HEK293 (cell line): ENCODE measurements at regions not wholly inside any gene's neighbourhood (a gene's known extent, or its start where the extent isn't known, plus 50 kb on each side); places are given as distances from the start of the nearest gene placed in this dataset.

ENCODE experiments used
- CTCF ChIA-PET: fragments of 350-600 bp; formaldehyde crosslinking; extraction: SDS; loops from one replicate; lab custom pipeline; 2021; ENCODE audit warnings: antibody characterized with exemption; lab: Yijun Ruan, JAX
- POLR2A ChIA-PET: fragments of 300-600 bp; formaldehyde crosslinking; extraction: SDS; loops from one replicate; lab custom pipeline; 2020; ENCODE audit warnings: antibody characterized with exemption, inconsistent platforms; lab: Yijun Ruan, JAX
- H3K27ac ChIP-seq: fragments of 200-500 bp; sonication (Bioruptor generic); 2 replicates; pipeline ENCODE4 v1.5.1; 2014; ENCODE audit warnings: low read depth, low read length, control low read depth, inconsistent platforms; ENCODE audit errors: extremely low read depth
- H3K36me3 ChIP-seq, 2 experiments: fragments of 200-500 bp in 1 of 2; sonication (Bioruptor generic) in 1 of 2; 1 replicate in 1 of 2; 2 replicates in 1 of 2; pipeline ENCODE4 v1.5.1; 2014 to 2017; ENCODE audit warnings: inconsistent platforms in 2 of 2, low read length in 2 of 2; ENCODE audit not compliant: control insufficient read depth in 2 of 2, insufficient read depth in 1 of 2
- H3K4me1 ChIP-seq: fragments of 200-500 bp; sonication (Bioruptor generic); 2 replicates; pipeline ENCODE4 v1.5.1; 2014; ENCODE audit warnings: mild to moderate bottlenecking, low read length, inconsistent platforms; ENCODE audit not compliant: control insufficient read depth, insufficient read depth
- H3K4me3 ChIP-seq: 2 replicates; pipeline ENCODE4 v1.5.1; 2011; ENCODE audit warnings: low read depth, mild to moderate bottlenecking, control low read depth, low read length, moderate library complexity
- H3K9me3 ChIP-seq: fragments of 200-500 bp; sonication (Bioruptor generic); 2 replicates; pipeline ENCODE4 v1.5.1; 2014; ENCODE audit warnings: low read depth, low read length, inconsistent platforms; ENCODE audit not compliant: control insufficient read depth, insufficient read depth
- EGR2 ChIP-seq: fragments of 450-650 bp; formaldehyde crosslinking; IDR thresholded peaks from 2 replicates; pipeline ENCODE4 v1.5.1; 2016; ENCODE audit warnings: low read depth, missing biosample characterization, missing genetic modification characterization
- FEZF1 ChIP-seq: fragments of 450-650 bp; formaldehyde crosslinking; IDR thresholded peaks from 2 replicates; pipeline ENCODE4 v1.5.1; 2016; ENCODE audit warnings: missing biosample characterization, missing genetic modification characterization
- IKZF3 ChIP-seq: fragments of 450-650 bp; IDR thresholded peaks from 2 replicates; pipeline ENCODE4 v1.5.0; 2018; ENCODE audit warnings: missing biosample characterization, mild to moderate bottlenecking, missing genetic modification characterization, moderate library complexity
- KLF1 ChIP-seq: fragments of 450-650 bp; formaldehyde crosslinking; IDR thresholded peaks from 2 replicates; pipeline ENCODE4 v1.5.1; 2016; ENCODE audit warnings: missing biosample characterization, missing genetic modification characterization
- KLF7 ChIP-seq: fragments of 450-650 bp; formaldehyde crosslinking; IDR thresholded peaks from 2 replicates; pipeline ENCODE4 v1.5.1; 2016; ENCODE audit warnings: missing biosample characterization, missing genetic modification characterization, borderline replicate concordance
- RBAK ChIP-seq: fragments of 450-650 bp; formaldehyde crosslinking; IDR thresholded peaks from 2 replicates; pipeline ENCODE4 v1.5.1; 2016; ENCODE audit warnings: missing biosample characterization, missing genetic modification characterization
- ZNF174 ChIP-seq: fragments of 450-650 bp; formaldehyde crosslinking; IDR thresholded peaks from 2 replicates; pipeline ENCODE4 v1.5.0; 2017; ENCODE audit warnings: missing biosample characterization, mild to moderate bottlenecking, missing genetic modification characterization
- ZNF223 ChIP-seq: fragments of 450-650 bp; formaldehyde crosslinking; IDR thresholded peaks from 2 replicates; pipeline ENCODE4 v1.5.1; 2016; ENCODE audit warnings: missing biosample characterization, missing genetic modification characterization
- ZNF24 ChIP-seq: fragments of 450-650 bp; formaldehyde crosslinking; IDR thresholded peaks from 2 replicates; pipeline ENCODE4 v1.5.1; 2016; ENCODE audit warnings: missing biosample characterization, missing genetic modification characterization
- ZNF518A ChIP-seq: fragments of 450-650 bp; formaldehyde crosslinking; conservative IDR thresholded peaks from 2 replicates; pipeline ENCODE4 v1.5.1; 2016; ENCODE audit warnings: low read depth, missing biosample characterization, missing genetic modification characterization
- ZNF621 ChIP-seq: fragments of 450-650 bp; formaldehyde crosslinking; IDR thresholded peaks from 2 replicates; pipeline ENCODE4 v1.5.1; 2017; ENCODE audit warnings: missing biosample characterization, missing genetic modification characterization
- ZNF623 ChIP-seq: fragments of 450-650 bp; formaldehyde crosslinking; IDR thresholded peaks from 2 replicates; pipeline ENCODE4 v1.5.1; 2016; ENCODE audit warnings: missing biosample characterization, missing genetic modification characterization
- ZNF776 ChIP-seq: fragments of 450-650 bp; formaldehyde crosslinking; IDR thresholded peaks from 2 replicates; pipeline ENCODE4 v1.5.0; 2017; ENCODE audit warnings: missing biosample characterization, missing genetic modification characterization, borderline replicate concordance
- ZSCAN23 ChIP-seq: fragments of 450-650 bp; formaldehyde crosslinking; IDR thresholded peaks from 2 replicates; pipeline ENCODE4 v1.5.1; 2016; ENCODE audit warnings: missing biosample characterization, missing genetic modification characterization
- TF ChIP-seq, protein P1 (sequence below): fragments of 450-650 bp; formaldehyde crosslinking; IDR thresholded peaks from 2 replicates; pipeline ENCODE4 v1.5.1; 2016; ENCODE audit warnings: missing biosample characterization, missing genetic modification characterization
- TF ChIP-seq, protein P2 (sequence below): fragments of 450-650 bp; formaldehyde crosslinking; IDR thresholded peaks from 2 replicates; pipeline ENCODE4 v1.5.1; 2016; ENCODE audit warnings: missing biosample characterization, missing genetic modification characterization
- TF ChIP-seq, protein P3 (sequence below): fragments of 450-650 bp; formaldehyde crosslinking; IDR thresholded peaks from 2 replicates; pipeline ENCODE4 v1.5.1; 2016; ENCODE audit warnings: missing biosample characterization, missing genetic modification characterization
- TF ChIP-seq, protein P4 (sequence below): fragments of 450-650 bp; formaldehyde crosslinking; IDR thresholded peaks from 2 replicates; pipeline ENCODE4 v1.5.1; 2016; ENCODE audit warnings: missing biosample characterization, missing genetic modification characterization, borderline replicate concordance

GRCh38 chr3:110903771-110904519, 167.7 kb upstream of the NECTIN3 start:
- CTCF ChIA-PET: interaction anchor here (1.2 kb wide), 1 partner anchor 581 kb away, joined by 3 read pairs; no protein-coding TSS in a partner anchor
- no peaks in the 10 kb centered on the region for H3K4me1 ChIP-seq
- POLR2A ChIA-PET: no interaction called here
- no peaks in the 10 kb centered on the region for H3K9me3 ChIP-seq
- no peaks in the 10 kb centered on the region for H3K36me3 ChIP-seq
- TF ChIP-seq, protein P1, sequence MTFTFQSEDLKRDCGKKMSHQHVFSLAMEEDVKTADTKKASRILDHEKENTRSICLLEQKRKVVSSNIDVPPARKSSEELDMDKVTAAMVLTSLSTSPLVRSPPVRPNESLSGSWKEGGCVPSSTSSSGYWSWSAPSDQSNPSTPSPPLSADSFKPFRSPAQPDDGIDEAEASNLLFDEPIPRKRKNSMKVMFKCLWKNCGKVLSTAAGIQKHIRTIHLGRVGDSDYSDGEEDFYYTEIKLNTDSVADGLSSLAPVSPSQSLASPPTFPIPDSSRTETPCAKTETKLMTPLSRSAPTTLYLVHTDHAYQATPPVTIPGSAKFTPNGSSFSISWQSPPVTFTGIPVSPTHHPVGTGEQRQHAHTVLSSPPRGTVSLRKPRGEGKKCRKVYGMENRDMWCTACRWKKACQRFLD: no peak
- TF ChIP-seq ZNF623 (tag by site-specific recombination) (no peak), ZSCAN23 (tag by site-specific recombination) (no peak), ZNF776 (tag by site-specific recombination) (no peak), ZNF223 (no peak), FEZF1 (no peak), IKZF3 (no peak), RBAK (tag by site-specific recombination) (no peak), EGR2 (tag by site-specific recombination) (no peak), ZNF621 (tag by site-specific recombination) (no peak), ZNF518A (tag by site-specific recombination) (no peak), KLF7 (tag by site-specific recombination) (no peak), ZNF174 (tag by site-specific recombination) (no peak), ZNF24 (tag by site-specific recombination) (no peak), KLF1 (tag by site-specific recombination) (no peak)
- TF ChIP-seq, protein P2, sequence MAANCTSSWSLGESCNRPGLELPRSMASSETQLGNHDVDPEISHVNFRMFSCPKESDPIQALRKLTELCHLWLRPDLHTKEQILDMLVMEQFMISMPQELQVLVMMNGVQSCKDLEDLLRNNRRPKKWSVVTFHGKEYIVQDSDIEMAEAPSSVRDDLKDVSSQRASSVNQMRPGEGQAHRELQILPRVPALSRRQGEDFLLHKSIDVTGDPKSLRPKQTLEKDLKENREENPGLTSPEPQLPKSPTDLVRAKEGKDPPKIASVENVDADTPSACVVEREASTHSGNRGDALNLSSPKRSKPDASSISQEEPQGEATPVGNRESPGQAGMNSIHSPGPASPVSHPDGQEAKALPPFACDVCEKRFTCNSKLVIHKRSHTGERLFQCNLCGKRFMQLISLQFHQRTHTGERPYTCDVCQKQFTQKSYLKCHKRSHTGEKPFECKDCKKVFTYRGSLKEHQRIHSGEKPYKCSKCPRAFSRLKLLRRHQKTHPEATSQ (tag by site-specific recombination): no peak
- TF ChIP-seq, protein P3, sequence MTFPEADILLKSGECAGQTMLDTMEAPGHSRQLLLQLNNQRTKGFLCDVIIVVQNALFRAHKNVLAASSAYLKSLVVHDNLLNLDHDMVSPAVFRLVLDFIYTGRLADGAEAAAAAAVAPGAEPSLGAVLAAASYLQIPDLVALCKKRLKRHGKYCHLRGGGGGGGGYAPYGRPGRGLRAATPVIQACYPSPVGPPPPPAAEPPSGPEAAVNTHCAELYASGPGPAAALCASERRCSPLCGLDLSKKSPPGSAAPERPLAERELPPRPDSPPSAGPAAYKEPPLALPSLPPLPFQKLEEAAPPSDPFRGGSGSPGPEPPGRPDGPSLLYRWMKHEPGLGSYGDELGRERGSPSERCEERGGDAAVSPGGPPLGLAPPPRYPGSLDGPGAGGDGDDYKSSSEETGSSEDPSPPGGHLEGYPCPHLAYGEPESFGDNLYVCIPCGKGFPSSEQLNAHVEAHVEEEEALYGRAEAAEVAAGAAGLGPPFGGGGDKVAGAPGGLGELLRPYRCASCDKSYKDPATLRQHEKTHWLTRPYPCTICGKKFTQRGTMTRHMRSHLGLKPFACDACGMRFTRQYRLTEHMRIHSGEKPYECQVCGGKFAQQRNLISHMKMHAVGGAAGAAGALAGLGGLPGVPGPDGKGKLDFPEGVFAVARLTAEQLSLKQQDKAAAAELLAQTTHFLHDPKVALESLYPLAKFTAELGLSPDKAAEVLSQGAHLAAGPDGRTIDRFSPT: no peak
- TF ChIP-seq, protein P4, sequence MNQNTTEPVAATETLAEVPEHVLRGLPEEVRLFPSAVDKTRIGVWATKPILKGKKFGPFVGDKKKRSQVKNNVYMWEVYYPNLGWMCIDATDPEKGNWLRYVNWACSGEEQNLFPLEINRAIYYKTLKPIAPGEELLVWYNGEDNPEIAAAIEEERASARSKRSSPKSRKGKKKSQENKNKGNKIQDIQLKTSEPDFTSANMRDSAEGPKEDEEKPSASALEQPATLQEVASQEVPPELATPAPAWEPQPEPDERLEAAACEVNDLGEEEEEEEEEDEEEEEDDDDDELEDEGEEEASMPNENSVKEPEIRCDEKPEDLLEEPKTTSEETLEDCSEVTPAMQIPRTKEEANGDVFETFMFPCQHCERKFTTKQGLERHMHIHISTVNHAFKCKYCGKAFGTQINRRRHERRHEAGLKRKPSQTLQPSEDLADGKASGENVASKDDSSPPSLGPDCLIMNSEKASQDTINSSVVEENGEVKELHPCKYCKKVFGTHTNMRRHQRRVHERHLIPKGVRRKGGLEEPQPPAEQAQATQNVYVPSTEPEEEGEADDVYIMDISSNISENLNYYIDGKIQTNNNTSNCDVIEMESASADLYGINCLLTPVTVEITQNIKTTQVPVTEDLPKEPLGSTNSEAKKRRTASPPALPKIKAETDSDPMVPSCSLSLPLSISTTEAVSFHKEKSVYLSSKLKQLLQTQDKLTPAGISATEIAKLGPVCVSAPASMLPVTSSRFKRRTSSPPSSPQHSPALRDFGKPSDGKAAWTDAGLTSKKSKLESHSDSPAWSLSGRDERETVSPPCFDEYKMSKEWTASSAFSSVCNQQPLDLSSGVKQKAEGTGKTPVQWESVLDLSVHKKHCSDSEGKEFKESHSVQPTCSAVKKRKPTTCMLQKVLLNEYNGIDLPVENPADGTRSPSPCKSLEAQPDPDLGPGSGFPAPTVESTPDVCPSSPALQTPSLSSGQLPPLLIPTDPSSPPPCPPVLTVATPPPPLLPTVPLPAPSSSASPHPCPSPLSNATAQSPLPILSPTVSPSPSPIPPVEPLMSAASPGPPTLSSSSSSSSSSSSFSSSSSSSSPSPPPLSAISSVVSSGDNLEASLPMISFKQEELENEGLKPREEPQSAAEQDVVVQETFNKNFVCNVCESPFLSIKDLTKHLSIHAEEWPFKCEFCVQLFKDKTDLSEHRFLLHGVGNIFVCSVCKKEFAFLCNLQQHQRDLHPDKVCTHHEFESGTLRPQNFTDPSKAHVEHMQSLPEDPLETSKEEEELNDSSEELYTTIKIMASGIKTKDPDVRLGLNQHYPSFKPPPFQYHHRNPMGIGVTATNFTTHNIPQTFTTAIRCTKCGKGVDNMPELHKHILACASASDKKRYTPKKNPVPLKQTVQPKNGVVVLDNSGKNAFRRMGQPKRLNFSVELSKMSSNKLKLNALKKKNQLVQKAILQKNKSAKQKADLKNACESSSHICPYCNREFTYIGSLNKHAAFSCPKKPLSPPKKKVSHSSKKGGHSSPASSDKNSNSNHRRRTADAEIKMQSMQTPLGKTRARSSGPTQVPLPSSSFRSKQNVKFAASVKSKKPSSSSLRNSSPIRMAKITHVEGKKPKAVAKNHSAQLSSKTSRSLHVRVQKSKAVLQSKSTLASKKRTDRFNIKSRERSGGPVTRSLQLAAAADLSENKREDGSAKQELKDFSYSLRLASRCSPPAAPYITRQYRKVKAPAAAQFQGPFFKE (tag by site-specific recombination): no peak
- H3K27ac ChIP-seq: no peak overlapping the region
- no peak overlapping the region for H3K4me3 ChIP-seq
